ENCODE measurements at regions not wholly inside any gene's neighbourhood (a gene's known extent, or its start where the extent isn't known, plus 50 kb on each side); places are given as distances from the start of the nearest gene placed in this dataset.

DNA sequence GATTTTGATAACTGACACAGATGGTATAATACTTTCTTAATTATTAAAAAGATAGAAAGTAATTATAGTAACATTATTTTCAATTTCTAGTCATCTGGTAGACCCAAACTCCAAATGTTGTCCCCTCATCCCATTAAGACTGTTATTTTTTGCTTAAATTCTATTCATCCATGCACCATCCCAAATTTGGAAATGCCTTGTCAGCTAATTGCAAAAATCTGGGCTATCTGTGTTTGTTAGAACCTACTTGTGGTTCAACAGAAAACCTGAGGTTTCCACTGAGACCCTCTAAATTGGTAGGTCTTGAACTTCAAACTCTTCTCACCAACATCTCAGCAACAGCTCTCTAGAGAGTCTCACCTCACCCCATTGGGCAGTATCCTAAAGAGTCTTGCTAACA is 172.2 kb upstream of the ADGRL3 start (continued):
- TF ChIP-seq HDAC2 (IDR thresholded peaks at IDR 0.05) (no peak), SUPT20H (IDR thresholded peaks at IDR 0.05; ENCODE audit: borderline replicate concordance, control insufficient read depth, low read depth, low read length) (no peak), RCOR1 (conservative IDR thresholded peaks at IDR 0.05; ENCODE audit: low read depth, low read length) (no peak), ZNF24 (IDR thresholded peaks at IDR 0.05) (no peak), TAF1 (IDR thresholded peaks at IDR 0.05; ENCODE audit: borderline replicate concordance, low read depth, low read length) (no peak)

- ATAC-seq = no peak
- no peak for TF ChIP-seq FOXM1 (IDR thresholded peaks at IDR 0.05; ENCODE audit: low read depth, low read length)
- no peak for TF ChIP-seq CEBPB (IDR thresholded peaks at IDR 0.05; ENCODE audit: borderline replicate concordance in 1 of 2, low read depth in 2 of 2, low read length in 2 of 2)
- no peak for TF ChIP-seq CHD2 (IDR thresholded peaks at IDR 0.05; ENCODE audit: borderline replicate concordance, low read depth, low read length)
- TF ChIP-seq RB1 (IDR thresholded peaks at IDR 0.05; ENCODE audit: borderline replicate concordance) = no peak
- TF ChIP-seq, protein P1, sequence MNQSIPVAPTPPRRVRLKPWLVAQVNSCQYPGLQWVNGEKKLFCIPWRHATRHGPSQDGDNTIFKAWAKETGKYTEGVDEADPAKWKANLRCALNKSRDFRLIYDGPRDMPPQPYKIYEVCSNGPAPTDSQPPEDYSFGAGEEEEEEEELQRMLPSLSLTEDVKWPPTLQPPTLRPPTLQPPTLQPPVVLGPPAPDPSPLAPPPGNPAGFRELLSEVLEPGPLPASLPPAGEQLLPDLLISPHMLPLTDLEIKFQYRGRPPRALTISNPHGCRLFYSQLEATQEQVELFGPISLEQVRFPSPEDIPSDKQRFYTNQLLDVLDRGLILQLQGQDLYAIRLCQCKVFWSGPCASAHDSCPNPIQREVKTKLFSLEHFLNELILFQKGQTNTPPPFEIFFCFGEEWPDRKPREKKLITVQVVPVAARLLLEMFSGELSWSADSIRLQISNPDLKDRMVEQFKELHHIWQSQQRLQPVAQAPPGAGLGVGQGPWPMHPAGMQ (IDR thresholded peaks at IDR 0.05; ENCODE audit: borderline replicate concordance) = no peak
- TF ChIP-seq CREM (IDR thresholded peaks at IDR 0.05; ENCODE audit: low read depth) = no peak
- no TSS peak for BruUV-seq (replicated peaks)
- ChIA-PET SMC1A (ENCODE audit: uncharacterized antibody, unreplicated experiment) (no interaction called here), POLR2A (no interaction called here), RAD21 (ENCODE audit: unreplicated experiment) (no interaction called here), CTCF (no interaction called here)
- no peak overlapping the region for H3K27ac ChIP-seq (ENCODE audit: control insufficient read depth, insufficient read depth)
- no peaks in the 10 kb centered on the region for H3K9me3 ChIP-seq (replicated peaks; ENCODE audit: control insufficient read depth, insufficient read depth, low read length)
- no peak overlapping the region for H3K4me2 ChIP-seq (ENCODE audit: control insufficient read depth, insufficient read depth)
- no peaks in the 10 kb centered on the region for H3K79me2 ChIP-seq (ENCODE audit: control insufficient read depth, insufficient read depth, low read length)
- FAIRE-seq = no peak
- H3K9ac ChIP-seq (ENCODE audit: control insufficient read depth, insufficient read depth, low read length) = no peak overlapping the region
- no peaks in the 10 kb centered on the region for H4K20me1 ChIP-seq (ENCODE audit: control insufficient read depth, insufficient read depth)
- intact Hi-C loops (cut with micrococcal nuclease; ENCODE audit: unreplicated experiment) = no loop called here
- no peak overlapping the region for H2AFZ ChIP-seq (ENCODE audit: control insufficient read depth, low read depth, low read length)
- DNase-seq (ENCODE audit: low read depth, low spot score) = no peak
- no peaks in the 10 kb centered on the region for H3K4me1 ChIP-seq (ENCODE audit: control insufficient read depth, insufficient read depth, low read length)
- 13% methylated on average over 4 of the region's 4 CpGs for WGBS (ENCODE audit: insufficient coverage, insufficient replicate concordance, low lambda C conversion rate, missing lambda C conversion rate)
- H3K4me3 ChIP-seq = no peak overlapping the region
- in situ Hi-C loops (cut with MboI) = no loop called here
- no peaks in the 10 kb centered on the region for H3K36me3 ChIP-seq (ENCODE audit: control insufficient read depth in 2 of 2, insufficient read depth in 2 of 2, low read length in 1 of 2)
- no peaks in the 10 kb centered on the region for H3K27me3 ChIP-seq (replicated peaks in 1 of 2; ENCODE audit: control insufficient read depth in 2 of 2, insufficient read depth in 2 of 2, low read length in 1 of 2)
These were observed 163.9 kb upstream of the ADGRL3 start for GRCh38 chr4:61036071-61036684.

Data from GM12878 (cell line).